Astrocyte of the spinal cord (primary cell): ENCODE measurements at regions not wholly inside any gene's neighbourhood (a gene's known extent, or its start where the extent isn't known, plus 50 kb on each side); places are given as distances from the start of the nearest gene placed in this dataset.
A peak's percentile ranks its signal among the peaks of the same experiment; 100 is the strongest.

Experiments
- DNase-seq: peaks from one replicate; pipeline ENCODE4 v3.0.0; 2011; ENCODE audit warnings: low read depth, low spot score
- H3K4me3 ChIP-seq: 2 replicates; pipeline ENCODE4 v1.5.1; 2011; ENCODE audit warnings: low read depth, mild to moderate bottlenecking, low read length, moderate library complexity
- CTCF ChIP-seq: IDR thresholded peaks from 2 replicates; pipeline ENCODE4 v1.5.1; 2012; ENCODE audit warnings: low read depth, mild to moderate bottlenecking, low read length, inconsistent platforms
- in situ Hi-C: cut with HindIII; loops from 2 replicates; pipeline ENCODE4 v1.10.0; 2017; ENCODE audit warnings: low sequenced_read_pairs

- DNase-seq = peak; percentile 38
- H3K4me3 ChIP-seq = no peak overlapping the region
- TF ChIP-seq CTCF = peak; percentile 82
- in situ Hi-C loops = no loop called here
These were observed 395.7 kb downstream of the MN1 start for GRCh38 chr22:27405672-27406388.

- in situ Hi-C loops = no loop called here
- no peak for DNase-seq
- no peak overlapping the region for H3K4me3 ChIP-seq
- no peak for TF ChIP-seq CTCF
These were observed 395.1 kb downstream of the MN1 start for GRCh38 chr22:27406389-27406861.

- H3K4me3 ChIP-seq = no peak overlapping the region
- no peak for DNase-seq
- no peak for TF ChIP-seq CTCF
- in situ Hi-C loops = no loop called here
These were observed 394.1 kb downstream of the MN1 start for GRCh38 chr22:27407369-27407985.

DNA sequence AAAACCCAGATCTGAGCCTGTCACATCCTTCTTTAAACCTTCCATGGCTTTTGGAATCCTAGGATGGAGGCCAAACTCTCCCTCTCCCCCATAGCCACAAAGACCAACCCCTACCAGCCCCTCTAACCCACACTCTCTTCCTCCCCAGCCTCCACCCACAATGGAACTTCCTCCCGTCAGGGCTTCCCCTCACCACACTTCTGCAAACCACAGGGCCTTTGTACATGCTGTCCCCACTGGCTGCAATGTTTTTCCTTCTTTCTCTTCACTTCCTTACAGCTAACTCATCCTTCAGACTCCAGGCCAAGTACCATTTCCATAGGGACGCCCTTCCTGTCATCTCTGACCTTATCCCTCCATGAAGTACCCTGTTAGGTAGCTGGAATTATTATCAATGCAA, 393.5 kb downstream of the MN1 start:
- H3K4me3 ChIP-seq = no peak overlapping the region
- TF ChIP-seq CTCF = no peak
- in situ Hi-C loops = no loop called here
- no peak for DNase-seq

DNA sequence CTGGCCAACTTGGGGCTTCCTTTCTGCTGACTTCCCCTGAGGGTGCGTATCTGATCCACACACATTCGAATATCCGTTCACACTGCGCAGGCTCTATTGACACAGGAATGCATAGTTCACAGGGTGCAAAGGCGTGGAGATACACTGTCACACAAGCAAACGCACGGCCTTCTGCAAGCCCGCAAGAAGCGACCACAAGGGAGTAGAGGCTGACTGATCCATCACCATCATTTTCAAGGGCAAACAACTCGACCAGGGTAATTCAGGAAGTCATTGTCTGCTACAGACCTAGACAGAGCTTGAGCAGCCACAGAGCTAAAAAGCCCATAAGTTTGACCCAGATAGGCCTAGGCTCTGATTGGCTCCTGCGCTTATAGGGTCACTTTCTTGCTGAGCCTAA, 392.3 kb downstream of the MN1 start:
- in situ Hi-C loops = no loop called here
- TF ChIP-seq CTCF = peak; percentile 34
- no peak overlapping the region for H3K4me3 ChIP-seq
- DNase-seq = no peak

DNA sequence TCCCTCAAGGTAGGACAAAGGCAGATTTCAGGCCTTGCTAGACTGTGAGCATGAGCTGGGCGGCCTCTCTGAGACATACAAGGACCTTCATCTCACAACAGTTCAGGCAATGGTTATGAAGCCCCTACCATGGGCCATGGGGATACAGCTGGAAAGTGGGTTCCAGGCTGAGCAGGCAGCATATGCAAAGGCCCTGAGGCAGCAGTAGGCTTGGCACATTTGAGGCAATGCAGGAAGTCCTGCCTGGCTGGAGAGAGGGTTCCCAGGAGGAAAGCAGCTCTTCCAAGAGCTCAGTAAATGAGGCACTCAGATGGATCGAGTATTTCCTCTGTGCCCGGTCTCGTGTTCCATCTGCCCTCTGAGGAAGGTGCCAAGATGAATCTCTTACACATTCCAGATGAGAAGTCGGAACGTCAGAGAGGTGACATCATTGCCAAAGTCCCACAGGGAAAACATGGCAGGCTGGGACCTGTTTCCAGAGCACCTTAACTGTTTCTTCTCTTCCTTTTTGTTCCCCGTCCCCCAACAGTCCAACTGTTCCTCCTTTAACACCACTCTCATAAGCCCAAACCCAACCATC, 388.6 kb downstream of the MN1 start:
- in situ Hi-C loops = no loop called here
- no peak for TF ChIP-seq CTCF
- no peak overlapping the region for H3K4me3 ChIP-seq
- no peak for DNase-seq
